Transverse colon (tissue), 4 donors: ENCODE measurements at regions not wholly inside any gene's neighbourhood (a gene's known extent, or its start where the extent isn't known, plus 50 kb on each side); places are given as distances from the start of the nearest gene placed in this dataset.

ENCODE experiments used
- CTCF ChIP-seq, 5 experiments: fragments of 200-600 bp in 3 of 5; fragments of 450-650 bp in 2 of 5; sonication (generic) in 3 of 5; IDR thresholded peaks; 1 replicate in 2 of 5; 2 replicates in 3 of 5; pipeline ENCODE4 v1.5.1; 2016 to 2017; ENCODE audit warnings: antibody characterized with exemption in 5 of 5, inconsistent platforms in 3 of 5, mild to moderate bottlenecking in 2 of 5, moderate library complexity in 1 of 5
- EP300 ChIP-seq: sonication (generic); formaldehyde crosslinking; IDR thresholded peaks from one replicate; pipeline ENCODE4 v1.6.1; 2017; ENCODE audit warnings: antibody characterized with exemption, low read depth
- POLR2A ChIP-seq: fragments of 450-650 bp; IDR thresholded peaks from one replicate; pipeline ENCODE4 v1.6.1; 2016; ENCODE audit warnings: antibody characterized with exemption, mild to moderate bottlenecking, moderate library complexity
- POLR2AphosphoS5 ChIP-seq, 3 donors: sonication (generic); formaldehyde crosslinking; IDR thresholded peaks; one replicate each; pipeline ENCODE4 v1.6.1; 2016; ENCODE audit warnings: antibody characterized with exemption in 3 of 3

GRCh38 chr1:30338765-30339164, 384.6 kb downstream of the MATN1 start:
- TF ChIP-seq CTCF (IDR thresholded peaks at IDR 0.05) (no peak), POLR2AphosphoS5 (IDR thresholded peaks at IDR 0.05) (no peak), POLR2A (no peak), EP300 (no peak)
